Naive thymus-derived CD8-positive, alpha-beta T cell (primary cell): ENCODE measurements at regions not wholly inside any gene's neighbourhood (a gene's known extent, or its start where the extent isn't known, plus 50 kb on each side); places are given as distances from the start of the nearest gene placed in this dataset.

Experiments
- ATAC-seq, 2 donors: fragments of 150-1000 bp; cut with Tn5 transposase in 1 of 2; sonication (Bioruptor Pico), chemical (Tn5 transposase) in 1 of 2; 1 replicate in 1 of 2; 2 replicates in 1 of 2; pipeline ENCODE4 v1.10.0; 2021; ENCODE audit warnings: mild to moderate bottlenecking in 2 of 2, moderate library complexity in 2 of 2
- POLR2A ChIA-PET: fragments of 350-600 bp; sonication (Branson Sonifier 250); formaldehyde crosslinking; loops from one replicate; lab custom pipeline; 2021; ENCODE audit warnings: antibody characterized with exemption; lab: Charles Lee
- DNase-seq, 10 donors: peaks; one replicate each; pipeline versions ENCODE4 v3.0.0 to v3.0.0-alpha.2; 2020 to 2022
- H3K27ac Mint-ChIP-seq, 10 donors: one replicate each; pipeline ENCODE4 v1.8.0; 2020 to 2022; ENCODE audit warnings: mild to moderate bottlenecking in 10 of 10, mixed read lengths in 10 of 10, moderate library complexity in 4 of 10, inconsistent platforms in 1 of 10
- H3K27me3 Mint-ChIP-seq, 5 donors: one replicate each; pipeline ENCODE4 v1.8.0; 2021 to 2022; ENCODE audit warnings: mixed read lengths in 5 of 5
- H3K36me3 Mint-ChIP-seq, 3 donors: one replicate each; pipeline ENCODE4 v1.8.0; 2020 to 2022; ENCODE audit warnings: mixed read lengths in 3 of 3, mild to moderate bottlenecking in 2 of 3, inconsistent platforms in 1 of 3
- H3K4me1 Mint-ChIP-seq, 4 donors: one replicate each; pipeline ENCODE4 v1.8.0; 2021 to 2022; ENCODE audit warnings: mixed read lengths in 4 of 4
- H3K4me3 Mint-ChIP-seq, 10 donors: one replicate each; pipeline ENCODE4 v1.8.0; 2020 to 2022; ENCODE audit warnings: mild to moderate bottlenecking in 10 of 10, mixed read lengths in 10 of 10, moderate library complexity in 6 of 10, inconsistent platforms in 1 of 10
- H3K9me3 Mint-ChIP-seq, 9 donors: one replicate each; pipeline ENCODE4 v1.8.0; 2020 to 2022; ENCODE audit warnings: mixed read lengths in 9 of 9, mild to moderate bottlenecking in 3 of 9, inconsistent platforms in 1 of 9, moderate library complexity in 1 of 9

GRCh38 chrX:16462912-16463311, 187.0 kb upstream of the S100G start:
- no peak for ATAC-seq

GRCh38 chrX:16464369-16464768, 185.6 kb upstream of the S100G start:
- no peak for DNase-seq
- ATAC-seq: no peak
- Mint-ChIP-seq H3K4me1 (peaks cover 0 to 2% (median 0%) of the 10 kb centered on the region in 4 donors), H3K9me3 (peaks cover 0 to 1% (median 0%) of the 10 kb centered on the region in 9 donors), H3K4me3 (no peak overlapping the region), H3K36me3 (peaks cover 0 to 3% (median 0%) of the 10 kb centered on the region in 3 donors), H3K27ac (no peak overlapping the region), H3K27me3 (peaks cover 0 to 3% (median 0%) of the 10 kb centered on the region in 5 donors)
- POLR2A ChIA-PET: no interaction called here

More at GRCh38 chrX:16462912-16463311, 187.0 kb upstream of the S100G start:
- Mint-ChIP-seq H3K27me3 (no peaks in the 10 kb centered on the region), H3K4me3 (no peak overlapping the region), H3K9me3 (no peaks in the 10 kb centered on the region), H3K27ac (no peak overlapping the region), H3K4me1 (peaks cover 0 to 2% (median 0%) of the 10 kb centered on the region in 4 donors), H3K36me3 (peaks cover 0 to 3% (median 0%) of the 10 kb centered on the region in 3 donors)
- POLR2A ChIA-PET: no interaction called here
- DNase-seq: no peak

- H3K27me3 Mint-ChIP-seq: peaks cover 0 to 3% (median 0%) of the 10 kb centered on the region in 5 donors
- no peak overlapping the region for H3K27ac Mint-ChIP-seq
- ATAC-seq (no peak), DNase-seq (no peak)
- no peak overlapping the region for H3K4me3 Mint-ChIP-seq
- peaks cover 0 to 3% (median 0%) of the 10 kb centered on the region in 3 donors for H3K36me3 Mint-ChIP-seq
- H3K4me1 Mint-ChIP-seq: peaks cover 0 to 2% (median 0%) of the 10 kb centered on the region in 4 donors
- POLR2A ChIA-PET: no interaction called here
- H3K9me3 Mint-ChIP-seq: peaks cover 0 to 1% (median 0%) of the 10 kb centered on the region in 9 donors
These were observed 184.7 kb upstream of the S100G start for GRCh38 chrX:16465081-16465876.

- no peak overlapping the region for H3K27ac Mint-ChIP-seq
- DNase-seq (no peak), ATAC-seq (no peak)
- H3K4me3 Mint-ChIP-seq: no peak overlapping the region
- H3K9me3 Mint-ChIP-seq: peaks cover 0 to 1% (median 0%) of the 10 kb centered on the region in 9 donors
- peaks cover 0 to 3% (median 0%) of the 10 kb centered on the region in 5 donors for H3K27me3 Mint-ChIP-seq
- peaks cover 0 to 5% (median 4%) of the 10 kb centered on the region in 4 donors for H3K4me1 Mint-ChIP-seq
- peaks cover 0 to 3% (median 0%) of the 10 kb centered on the region in 3 donors for H3K36me3 Mint-ChIP-seq
- POLR2A ChIA-PET: interaction anchor here (0.6 kb wide), 1 partner anchor 205 kb away, joined by 7 read pairs; no protein-coding TSS in a partner anchor
These were observed 183.1 kb upstream of the S100G start for GRCh38 chrX:16466640-16467432.

- Mint-ChIP-seq H3K27me3 (peaks cover 0 to 3% (median 0%) of the 10 kb centered on the region in 5 donors), H3K9me3 (peaks cover 0 to 3% (median 0%) of the 10 kb centered on the region in 9 donors), H3K27ac (no peak overlapping the region), H3K36me3 (no peaks in the 10 kb centered on the region), H3K4me1 (peaks cover 0 to 11% (median 5%) of the 10 kb centered on the region in 4 donors), H3K4me3 (no peak overlapping the region)
- DNase-seq (no peak), ATAC-seq (no peak)
- POLR2A ChIA-PET: no interaction called here
These were observed 180.1 kb upstream of the S100G start for GRCh38 chrX:16469870-16470269.

- Mint-ChIP-seq H3K27ac (no peak overlapping the region), H3K9me3 (peaks cover 0 to 3% (median 0%) of the 10 kb centered on the region in 9 donors), H3K4me1 (peaks cover 0 to 11% (median 5%) of the 10 kb centered on the region in 4 donors), H3K27me3 (peaks cover 0 to 3% (median 0%) of the 10 kb centered on the region in 5 donors), H3K4me3 (no peak overlapping the region), H3K36me3 (no peaks in the 10 kb centered on the region)
- DNase-seq (no peak), ATAC-seq (no peak)
- POLR2A ChIA-PET: no interaction called here
These were observed 177.6 kb upstream of the S100G start for GRCh38 chrX:16472345-16472744.

GRCh38 chrX:16474511-16474910, 175.4 kb upstream of the S100G start:
- H3K36me3 Mint-ChIP-seq: no peaks in the 10 kb centered on the region
- H3K27ac Mint-ChIP-seq: no peak overlapping the region
- ATAC-seq (no peak), DNase-seq (no peak)
- H3K4me3 Mint-ChIP-seq: no peak overlapping the region
- peaks cover 0 to 2% (median 0%) of the 10 kb centered on the region in 9 donors for H3K9me3 Mint-ChIP-seq
- H3K4me1 Mint-ChIP-seq: peaks cover 0 to 14% (median 11%) of the 10 kb centered on the region in 4 donors
- POLR2A ChIA-PET: no interaction called here
- no peaks in the 10 kb centered on the region for H3K27me3 Mint-ChIP-seq

GRCh38 chrX:16476009-16476408, 173.9 kb upstream of the S100G start:
- POLR2A ChIA-PET: no interaction called here
- ATAC-seq: no peak
- H3K36me3 Mint-ChIP-seq: no peaks in the 10 kb centered on the region

GRCh38 chrX:16476692-16477091, 173.3 kb upstream of the S100G start:
- Mint-ChIP-seq H3K4me3 (no peak overlapping the region), H3K9me3 (peaks cover 0 to 2% (median 0%) of the 10 kb centered on the region in 9 donors), H3K4me1 (peaks cover 1 to 11% (median 10%) of the 10 kb centered on the region in 4 donors), H3K27ac (no peak overlapping the region), H3K36me3 (no peaks in the 10 kb centered on the region), H3K27me3 (no peaks in the 10 kb centered on the region)
- POLR2A ChIA-PET: no interaction called here
- no peak for ATAC-seq
- DNase-seq: no peak

More at GRCh38 chrX:16476009-16476408, 173.9 kb upstream of the S100G start:
- H3K27ac Mint-ChIP-seq: no peak overlapping the region
- peaks cover 1 to 15% (median 12%) of the 10 kb centered on the region in 4 donors for H3K4me1 Mint-ChIP-seq
- DNase-seq: no peak
- peaks cover 0 to 2% (median 0%) of the 10 kb centered on the region in 9 donors for H3K9me3 Mint-ChIP-seq
- no peaks in the 10 kb centered on the region for H3K27me3 Mint-ChIP-seq
- H3K4me3 Mint-ChIP-seq: no peak overlapping the region

GRCh38 chrX:16479206-16479869, 170.6 kb upstream of the S100G start:
- Mint-ChIP-seq H3K27me3 (no peaks in the 10 kb centered on the region), H3K9me3 (no peaks in the 10 kb centered on the region), H3K4me3 (no peak overlapping the region), H3K36me3 (no peaks in the 10 kb centered on the region), H3K27ac (no peak overlapping the region), H3K4me1 (peaks cover 5 to 17% (median 11%) of the 10 kb centered on the region in 4 donors)
- DNase-seq: no peak
- POLR2A ChIA-PET: no interaction called here
- ATAC-seq: no peak

GRCh38 chrX:16480049-16480448, 169.9 kb upstream of the S100G start:
- Mint-ChIP-seq H3K36me3 (no peaks in the 10 kb centered on the region), H3K27ac (no peak overlapping the region), H3K4me3 (no peak overlapping the region), H3K27me3 (no peaks in the 10 kb centered on the region), H3K4me1 (peaks cover 8 to 22% (median 17%) of the 10 kb centered on the region in 4 donors), H3K9me3 (no peaks in the 10 kb centered on the region)
- DNase-seq (no peak), ATAC-seq (no peak)
- POLR2A ChIA-PET: no interaction called here

GRCh38 chrX:16484338-16484737, 165.6 kb upstream of the S100G start:
- H3K4me1 Mint-ChIP-seq: peaks cover 9 to 17% (median 14%) of the 10 kb centered on the region in 4 donors
- ATAC-seq (peak; percentile 89 to 99), DNase-seq (peak in 7 of 10 donors; percentile 1 to 64 (median 20))
- POLR2A ChIA-PET: no interaction called here
- H3K4me3 Mint-ChIP-seq: no peak overlapping the region
- H3K27ac Mint-ChIP-seq: peak overlapping the region in 3 of 10 donors; percentile 5 to 59 (median 48)
- peaks cover 0 to 1% (median 0%) of the 10 kb centered on the region in 9 donors for H3K9me3 Mint-ChIP-seq
- no peaks in the 10 kb centered on the region for H3K36me3 Mint-ChIP-seq
- H3K27me3 Mint-ChIP-seq: no peaks in the 10 kb centered on the region
